Parathyroid adenoma (tissue), 2 donors: ENCODE measurements at regions not wholly inside any gene's neighbourhood (a gene's known extent, or its start where the extent isn't known, plus 50 kb on each side); places are given as distances from the start of the nearest gene placed in this dataset.

Experiments
- H2AFZ ChIP-seq: fragments of 300-600 bp; sonication (generic); one replicate; pipeline ENCODE4 v1.7.0; 2017; ENCODE audit warnings: antibody characterized with exemption, mild to moderate bottlenecking
- H3K27ac ChIP-seq: fragments of 300-600 bp; sonication (generic); one replicate; pipeline ENCODE4 v1.7.0; 2017
- H3K27me3 ChIP-seq: fragments of 300-600 bp; sonication (generic); one replicate; pipeline ENCODE4 v1.7.0; 2017; ENCODE audit warnings: low read length; ENCODE audit not compliant: control insufficient read depth, insufficient read depth
- H3K36me3 ChIP-seq: fragments of 300-600 bp; sonication (generic); one replicate; pipeline ENCODE4 v1.7.0; 2017; ENCODE audit warnings: low read length; ENCODE audit not compliant: control insufficient read depth, insufficient read depth
- H3K4me1 ChIP-seq: fragments of 300-600 bp; sonication (generic); one replicate; pipeline ENCODE4 v1.7.0; 2017; ENCODE audit warnings: control low read depth
- H3K4me2 ChIP-seq: fragments of 300-600 bp; sonication (generic); one replicate; pipeline ENCODE4 v1.7.0; 2017; ENCODE audit warnings: low read length
- H3K4me3 ChIP-seq: fragments of 300-600 bp; sonication (generic); one replicate; pipeline ENCODE4 v1.7.0; 2017; ENCODE audit warnings: low read depth, low read length
- H3K79me2 ChIP-seq: fragments of 300-600 bp; sonication (generic); one replicate; pipeline ENCODE4 v1.7.0; 2017; ENCODE audit warnings: control low read depth
- H3K9ac ChIP-seq: fragments of 300-600 bp; sonication (generic); one replicate; pipeline ENCODE4 v1.7.0; 2017; ENCODE audit warnings: mild to moderate bottlenecking
- H3K9me3 ChIP-seq: fragments of 300-600 bp; sonication (generic); one replicate; pipeline ENCODE4 v1.7.0; 2017; ENCODE audit warnings: low read length; ENCODE audit not compliant: control insufficient read depth
- CTCF ChIP-seq: fragments of 300-600 bp; sonication (generic); IDR thresholded peaks from one replicate; pipeline ENCODE4 v1.7.0; 2017; ENCODE audit warnings: antibody characterized with exemption, mild to moderate bottlenecking
- donor health status: primary hyperparathyroidism.

DNA sequence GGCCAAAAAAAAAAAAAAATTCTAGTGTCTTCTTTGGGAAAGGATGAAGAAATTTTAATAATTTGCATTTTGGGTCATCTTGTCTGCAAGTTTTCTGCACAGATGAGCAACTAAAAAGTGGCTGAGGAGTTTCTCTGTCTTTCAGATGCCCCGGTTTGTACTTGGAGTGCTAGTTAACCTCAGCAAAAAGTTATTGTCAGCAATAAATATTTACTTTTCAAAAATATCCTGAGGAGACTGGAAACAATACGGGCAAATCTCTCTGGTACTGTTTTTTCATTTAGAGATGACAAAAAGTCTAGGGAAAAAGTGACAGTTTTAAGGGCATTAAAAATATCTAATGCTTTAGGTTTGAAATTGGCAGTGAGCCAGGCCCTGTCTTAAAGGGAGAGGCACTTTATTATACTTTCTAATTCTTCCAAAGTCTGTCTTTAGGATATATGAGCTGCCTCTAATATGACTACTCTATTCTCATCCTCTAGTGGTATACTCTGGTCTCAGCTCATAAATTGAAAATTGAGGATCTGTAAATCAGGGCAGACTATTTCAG is 436.0 kb upstream of the NR2F2 start:
- no peak overlapping the region for H3K9ac ChIP-seq
- H2AFZ ChIP-seq: no peak overlapping the region
- no peaks in the 10 kb centered on the region for H3K79me2 ChIP-seq
- H3K9me3 ChIP-seq: no peaks in the 10 kb centered on the region
- no peak overlapping the region for H3K4me2 ChIP-seq
- H3K36me3 ChIP-seq: no peaks in the 10 kb centered on the region
- TF ChIP-seq CTCF: no peak
- H3K4me1 ChIP-seq: no peaks in the 10 kb centered on the region
- H3K27me3 ChIP-seq: no peaks in the 10 kb centered on the region
- H3K4me3 ChIP-seq: no peak overlapping the region
- no peak overlapping the region for H3K27ac ChIP-seq

GRCh38 chr15:95895508-95895907 is 435.0 kb upstream of the NR2F2 start:
- no peaks in the 10 kb centered on the region for H3K4me1 ChIP-seq
- H3K9me3 ChIP-seq: no peaks in the 10 kb centered on the region
- H3K36me3 ChIP-seq: no peaks in the 10 kb centered on the region

GRCh38 chr15:95897651-95898050 is 432.8 kb upstream of the NR2F2 start:
- Histone ChIP-seq H3K9me3 (no peaks in the 10 kb centered on the region), H3K4me1 (no peaks in the 10 kb centered on the region), H3K27me3 (no peaks in the 10 kb centered on the region), H3K27ac (no peak overlapping the region), H3K4me2 (no peak overlapping the region), H2AFZ (no peak overlapping the region), H3K79me2 (no peaks in the 10 kb centered on the region), H3K9ac (no peak overlapping the region), H3K4me3 (no peak overlapping the region), H3K36me3 (no peaks in the 10 kb centered on the region)
- no peak for TF ChIP-seq CTCF

More at GRCh38 chr15:95895508-95895907, 435.0 kb upstream of the NR2F2 start:
- Histone ChIP-seq H3K9ac (no peak overlapping the region), H2AFZ (no peak overlapping the region), H3K79me2 (no peaks in the 10 kb centered on the region), H3K27ac (no peak overlapping the region), H3K4me2 (no peak overlapping the region), H3K4me3 (no peak overlapping the region), H3K27me3 (no peaks in the 10 kb centered on the region)
- TF ChIP-seq CTCF: no peak

GRCh38 chr15:95898761-95899160 is 431.7 kb upstream of the NR2F2 start:
- Histone ChIP-seq H3K27ac (no peak overlapping the region), H3K4me3 (no peak overlapping the region), H3K36me3 (no peaks in the 10 kb centered on the region), H3K9me3 (no peaks in the 10 kb centered on the region), H3K27me3 (no peaks in the 10 kb centered on the region), H3K9ac (no peak overlapping the region), H3K79me2 (no peaks in the 10 kb centered on the region), H3K4me1 (no peaks in the 10 kb centered on the region), H3K4me2 (no peak overlapping the region), H2AFZ (no peak overlapping the region)
- no peak for TF ChIP-seq CTCF

DNA sequence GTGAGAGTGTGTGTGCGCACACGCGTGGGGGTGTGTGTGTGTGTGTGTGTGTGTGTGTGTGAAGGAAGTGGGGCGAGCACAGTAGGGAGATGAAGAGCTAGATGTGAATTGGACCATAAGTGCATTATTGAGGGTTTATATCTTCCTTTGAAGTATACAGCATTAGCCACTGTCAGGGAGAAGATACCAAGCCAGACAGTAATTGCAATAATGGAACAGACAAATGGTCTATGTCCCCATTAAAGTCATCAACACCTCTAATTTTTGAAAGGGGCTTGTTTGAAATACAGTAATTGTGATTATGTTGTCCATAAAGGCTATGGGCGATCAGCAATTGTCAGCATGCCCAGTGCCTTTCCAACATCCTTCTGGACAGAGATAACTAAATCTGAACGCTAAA is 429.2 kb upstream of the NR2F2 start:
- H3K27me3 ChIP-seq: no peaks in the 10 kb centered on the region
- no peak overlapping the region for H3K4me2 ChIP-seq
- H3K79me2 ChIP-seq: no peaks in the 10 kb centered on the region
- no peak overlapping the region for H3K9ac ChIP-seq
- no peaks in the 10 kb centered on the region for H3K9me3 ChIP-seq
- TF ChIP-seq CTCF: no peak
- H3K27ac ChIP-seq: no peak overlapping the region
- H3K36me3 ChIP-seq: no peaks in the 10 kb centered on the region
- H3K4me3 ChIP-seq: no peak overlapping the region
- H3K4me1 ChIP-seq: no peaks in the 10 kb centered on the region
- no peak overlapping the region for H2AFZ ChIP-seq
